Hippocampal formation (tissue), 2 donors: ENCODE measurements at regions not wholly inside any gene's neighbourhood (a gene's known extent, or its start where the extent isn't known, plus 50 kb on each side); places are given as distances from the start of the nearest gene placed in this dataset.

ENCODE experiments used
- DNase-seq, 2 donors: peaks; one replicate each; lab custom pipeline; 2025; lab: John Stamatoyannopoulos, UW

DNA sequence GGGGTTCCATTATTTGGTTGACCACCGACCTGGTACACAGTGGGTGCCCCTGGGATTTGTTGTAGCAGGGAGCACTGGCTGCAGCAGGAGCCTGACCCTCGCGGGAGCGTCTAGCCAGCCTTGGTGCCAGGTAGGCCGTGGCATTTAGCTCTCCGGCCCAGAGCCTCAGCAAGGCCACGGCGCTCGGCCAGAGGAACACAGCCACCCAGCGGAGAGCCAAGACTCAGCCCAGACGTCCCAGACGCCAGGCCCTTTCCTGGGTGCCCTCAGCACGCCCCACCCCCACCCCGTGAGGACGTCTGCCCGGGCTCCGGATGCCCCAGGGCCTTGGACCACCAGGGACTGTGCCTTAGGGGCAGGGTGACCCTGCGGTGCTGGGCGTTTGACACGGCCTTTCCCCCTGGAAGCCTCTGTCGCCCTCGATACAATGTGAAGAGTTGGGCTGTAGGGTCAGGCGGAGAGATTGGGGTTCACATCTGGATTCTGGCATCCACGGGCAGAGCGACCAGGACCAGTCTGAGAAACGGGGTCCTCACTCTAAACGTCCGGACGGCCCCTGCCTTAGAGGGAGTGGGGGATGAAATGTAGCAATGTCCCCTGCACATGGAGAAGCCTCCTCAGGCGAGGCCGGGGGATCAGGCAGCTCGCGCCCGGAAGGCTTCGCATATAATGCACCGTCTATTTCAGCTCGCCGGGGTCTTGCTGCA, 99.2 kb upstream of the FGF3 start:
- DNase-seq = no peak

DNA sequence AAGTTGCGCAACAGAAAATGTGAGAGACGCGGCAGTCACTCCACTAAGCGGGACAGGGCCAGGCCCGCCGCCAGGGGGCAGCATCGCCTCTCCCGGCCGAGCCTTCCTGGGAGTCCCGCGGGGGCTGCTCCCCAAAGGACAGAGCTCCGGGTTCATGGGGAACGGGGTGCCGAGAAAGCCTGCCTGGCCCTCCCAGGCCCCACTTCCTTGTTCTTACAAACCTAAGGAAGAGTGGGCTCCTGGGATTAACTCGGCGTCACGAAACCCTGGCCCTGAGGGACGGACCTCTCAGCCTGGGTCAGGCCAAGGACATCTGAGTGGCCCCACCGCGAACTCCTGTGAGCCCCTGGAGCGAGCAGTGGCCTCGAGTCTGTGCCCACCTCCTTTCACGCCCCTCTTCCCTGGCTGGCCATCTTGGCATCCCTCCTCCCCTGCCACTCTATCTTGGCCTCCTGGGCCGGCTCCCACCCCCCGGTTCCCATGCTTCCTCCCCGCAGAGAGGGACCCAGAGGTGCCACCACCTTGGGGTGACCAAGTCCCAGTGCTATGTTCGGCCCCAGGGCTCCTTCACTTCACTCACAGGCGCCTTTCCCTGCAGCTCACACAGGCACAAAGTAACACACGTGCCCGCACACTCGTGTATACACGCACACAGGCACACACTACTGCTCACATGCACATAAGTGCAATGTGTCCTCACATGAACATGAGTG, 99.9 kb upstream of the FGF3 start:
- DNase-seq = peak; percentile 11 to 36

DNA sequence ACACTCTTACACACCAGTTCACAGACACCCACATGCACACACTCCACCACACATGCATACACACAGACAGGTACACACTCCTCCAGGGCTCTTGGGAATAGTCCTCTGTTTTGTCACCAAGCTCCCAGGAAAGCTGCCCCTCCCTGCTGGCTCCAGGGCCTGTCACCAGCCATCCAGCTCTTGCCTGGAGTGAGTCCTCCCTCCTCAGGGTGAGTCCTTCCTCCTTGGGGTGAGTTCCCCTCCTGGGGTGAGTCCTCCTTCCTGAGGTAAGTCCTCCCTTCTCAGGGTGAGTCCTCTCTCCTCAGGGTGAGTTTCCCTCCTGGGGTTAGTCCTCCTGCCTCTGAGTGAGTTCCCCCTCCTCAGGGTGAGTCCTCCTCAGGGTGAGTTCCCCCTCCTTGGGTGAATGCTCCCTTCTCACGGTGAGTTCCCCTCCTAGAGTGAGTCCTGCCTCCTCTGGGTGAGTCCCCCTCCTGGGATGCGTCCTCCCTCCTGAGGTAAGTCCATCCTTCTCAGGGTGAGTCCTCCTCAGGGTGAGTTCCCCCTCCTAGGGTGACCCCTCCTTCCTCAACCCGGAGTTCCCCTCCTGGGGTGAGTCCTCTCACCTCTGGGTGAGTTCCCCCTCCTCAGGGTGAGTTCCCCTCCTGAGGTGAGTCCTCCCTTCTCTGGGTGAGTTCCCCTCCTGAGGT, 100.6 kb upstream of the FGF3 start:
- DNase-seq = no peak

DNA sequence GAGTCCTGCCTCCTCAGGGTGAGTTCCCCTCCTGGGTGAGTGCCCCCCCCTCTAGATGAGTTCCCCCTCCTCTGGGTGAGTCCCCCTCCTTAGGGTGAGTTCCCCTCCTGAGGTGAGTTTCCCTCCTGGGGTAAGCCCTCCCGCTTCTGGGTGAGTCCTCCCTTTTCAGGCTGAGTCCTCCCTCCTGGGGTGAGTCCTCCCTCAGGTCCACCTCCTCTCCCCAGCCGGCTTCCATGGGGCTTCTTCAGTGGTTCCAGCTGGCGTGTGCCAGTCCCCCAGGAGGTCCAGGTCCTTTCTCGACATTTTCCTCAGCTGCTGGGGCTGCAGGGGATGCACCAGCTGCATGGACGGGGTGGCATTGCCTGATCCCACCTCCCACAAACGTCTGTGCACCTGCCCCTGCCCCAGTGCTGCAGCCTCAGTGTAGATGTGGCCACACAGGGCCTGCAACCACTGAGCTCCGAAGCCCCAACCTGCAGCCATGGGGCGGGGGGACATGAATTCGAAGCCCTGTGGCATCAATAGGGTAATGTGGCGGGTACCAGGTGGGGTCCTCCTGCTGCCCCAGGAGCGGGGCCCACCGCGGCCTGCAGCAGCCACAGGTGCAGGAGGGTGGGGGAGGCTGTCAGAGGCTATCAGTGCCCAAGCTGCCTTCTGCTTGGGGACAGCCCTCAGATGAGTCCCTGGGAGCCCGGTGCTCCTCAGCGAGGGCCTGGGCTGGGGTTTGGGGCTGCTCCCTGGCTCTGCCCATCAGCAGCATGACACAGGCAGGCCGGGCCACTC, 101.3 kb upstream of the FGF3 start:
- DNase-seq = no peak

DNA sequence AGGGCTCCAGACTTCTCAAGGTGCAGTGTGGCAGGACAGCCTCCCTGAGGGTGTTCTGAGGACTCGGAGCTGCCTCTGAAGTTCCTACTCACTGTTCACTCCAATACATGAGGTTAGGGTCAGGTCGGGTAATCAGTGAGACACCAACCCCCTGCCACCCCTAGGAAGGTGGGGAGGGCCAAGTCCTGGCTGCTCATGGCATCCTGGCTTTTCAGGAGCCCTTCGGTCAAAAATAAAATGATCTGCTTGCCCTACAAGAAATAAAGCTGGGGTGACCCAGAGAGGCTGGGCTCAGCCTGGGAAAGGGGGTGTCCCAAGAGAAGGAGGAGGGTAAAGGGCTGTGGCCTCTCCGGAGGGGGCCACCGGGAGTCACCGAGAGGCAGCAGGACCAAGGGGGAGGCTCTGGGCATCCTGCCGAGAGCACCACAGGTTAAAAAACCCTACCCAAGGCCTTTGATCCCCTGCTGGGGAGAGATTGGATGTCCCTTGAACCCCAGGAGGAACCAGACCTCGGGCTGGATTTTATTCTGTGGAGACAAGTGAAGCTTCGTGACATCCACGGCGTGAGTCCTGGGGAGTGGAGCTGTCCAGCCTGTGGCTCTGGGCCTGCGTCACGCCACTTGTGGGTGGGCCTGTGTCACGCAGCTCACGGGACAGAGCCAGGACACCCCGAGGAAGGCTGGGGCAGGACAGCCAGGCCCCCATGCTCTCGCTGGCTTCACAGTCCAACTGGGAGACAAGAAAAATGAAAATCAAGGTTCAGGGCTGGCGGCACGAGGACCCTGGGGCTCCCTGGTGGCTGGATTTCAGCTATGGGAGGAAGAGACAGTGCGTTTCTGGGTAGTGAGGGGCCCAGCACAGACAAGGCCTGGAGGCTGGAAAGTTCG, 102.2 kb upstream of the FGF3 start:
- DNase-seq = no peak

DNA sequence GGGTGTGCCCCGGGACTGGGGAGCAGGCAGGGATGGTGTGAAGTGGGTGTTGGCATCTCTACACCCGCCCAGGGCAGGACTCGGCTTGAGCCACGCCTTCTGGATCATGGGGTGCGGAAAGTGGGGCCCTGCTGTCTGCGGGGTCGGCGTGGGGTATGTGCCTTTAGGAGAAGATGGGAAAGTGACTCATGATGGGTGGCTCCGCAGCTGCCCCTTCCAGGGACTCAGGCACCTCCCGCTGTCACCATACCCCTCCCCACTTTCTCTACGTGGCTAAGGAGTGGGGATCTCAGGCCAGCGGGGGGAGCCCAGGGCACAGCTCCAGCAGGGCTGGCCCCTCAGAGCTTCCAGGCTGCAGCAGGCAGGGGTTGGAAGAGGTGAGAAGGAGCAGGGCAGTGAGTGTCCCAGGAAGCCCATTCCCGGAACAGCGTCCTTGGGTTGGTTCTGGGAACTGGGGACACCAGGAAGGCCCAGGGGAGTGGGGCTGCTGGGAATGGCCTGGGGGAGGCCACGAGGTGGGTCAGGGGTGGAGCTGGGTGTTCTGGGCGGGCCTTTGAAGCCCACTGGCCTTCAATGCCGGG, 102.9 kb upstream of the FGF3 start:
- DNase-seq = no peak

DNA sequence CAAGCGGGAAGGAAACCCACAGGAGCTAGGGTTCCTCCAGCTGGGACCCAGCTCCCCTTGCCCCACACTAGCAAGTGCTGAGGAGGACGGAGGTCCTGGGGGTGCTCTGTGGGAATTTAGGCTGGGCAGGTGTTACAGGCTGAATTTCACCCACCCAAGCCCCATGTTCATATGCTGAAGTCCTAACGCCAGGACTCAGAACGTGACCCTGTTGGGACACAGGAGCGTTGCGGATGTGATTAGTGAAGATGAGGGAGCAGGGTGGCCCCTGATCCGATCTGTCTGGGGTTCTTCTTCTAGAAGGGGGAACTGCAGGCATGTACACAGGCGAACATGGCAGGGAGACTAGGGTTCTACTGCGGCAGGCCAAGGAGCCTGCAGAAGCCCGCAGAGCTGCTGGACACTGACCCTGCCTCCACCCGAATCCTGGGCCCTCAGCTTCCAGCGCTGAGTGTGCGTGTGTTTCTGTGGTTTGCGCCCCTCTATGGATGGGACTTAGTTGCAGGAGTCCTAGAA, 103.4 kb upstream of the FGF3 start:
- DNase-seq = no peak

DNA sequence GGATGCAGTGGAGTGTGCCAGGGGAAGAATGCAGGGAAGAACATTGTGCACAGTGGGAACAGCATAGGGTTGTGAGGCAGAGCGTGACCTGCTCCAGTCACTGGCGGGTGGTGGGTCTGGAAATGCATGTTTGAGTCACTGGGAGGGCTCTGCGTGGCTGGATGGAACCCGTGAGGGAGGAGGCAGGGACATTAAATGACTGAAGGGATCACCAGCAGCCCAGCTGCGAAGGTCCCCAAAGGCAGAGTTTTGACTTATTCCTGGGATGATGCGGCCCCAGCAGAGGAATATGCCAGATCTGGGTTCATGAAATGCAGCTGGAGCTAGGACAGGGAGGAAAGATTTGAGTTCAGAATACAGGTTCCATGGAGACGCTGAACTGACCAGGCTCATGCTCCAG, 104.0 kb upstream of the FGF3 start:
- no peak for DNase-seq

DNA sequence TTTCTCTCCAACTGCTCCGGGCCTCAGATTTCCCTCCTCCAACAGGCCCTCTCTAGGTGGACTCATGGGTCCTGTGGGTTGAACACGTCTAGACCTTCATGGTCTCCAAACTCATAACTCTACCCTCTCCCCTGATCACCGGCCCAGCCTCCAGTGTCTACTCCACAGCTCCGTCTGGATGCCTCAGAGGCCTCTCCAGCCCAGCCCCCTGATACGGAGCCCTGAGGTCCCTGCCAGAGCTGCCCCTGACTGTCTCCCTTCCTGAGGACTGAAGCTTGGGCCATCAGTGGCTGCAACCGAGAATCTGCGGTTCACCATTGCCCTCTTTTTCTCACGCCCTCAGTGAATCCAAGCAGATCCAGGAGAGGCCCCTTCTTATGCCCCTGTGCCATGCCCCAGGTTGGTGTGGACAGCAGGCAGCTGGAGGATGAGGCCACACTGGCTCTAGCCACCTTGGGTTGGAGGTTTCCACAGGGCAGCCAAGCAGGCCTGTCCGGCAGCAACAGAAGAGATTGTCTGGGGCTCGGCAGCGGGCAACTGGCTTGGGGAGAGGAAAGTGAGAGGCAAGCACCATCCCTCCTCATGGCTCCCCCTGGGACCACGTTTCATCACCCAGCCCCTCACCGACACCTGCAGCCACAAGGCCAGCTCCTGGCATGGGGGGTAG, 104.6 kb upstream of the FGF3 start:
- DNase-seq = no peak

DNA sequence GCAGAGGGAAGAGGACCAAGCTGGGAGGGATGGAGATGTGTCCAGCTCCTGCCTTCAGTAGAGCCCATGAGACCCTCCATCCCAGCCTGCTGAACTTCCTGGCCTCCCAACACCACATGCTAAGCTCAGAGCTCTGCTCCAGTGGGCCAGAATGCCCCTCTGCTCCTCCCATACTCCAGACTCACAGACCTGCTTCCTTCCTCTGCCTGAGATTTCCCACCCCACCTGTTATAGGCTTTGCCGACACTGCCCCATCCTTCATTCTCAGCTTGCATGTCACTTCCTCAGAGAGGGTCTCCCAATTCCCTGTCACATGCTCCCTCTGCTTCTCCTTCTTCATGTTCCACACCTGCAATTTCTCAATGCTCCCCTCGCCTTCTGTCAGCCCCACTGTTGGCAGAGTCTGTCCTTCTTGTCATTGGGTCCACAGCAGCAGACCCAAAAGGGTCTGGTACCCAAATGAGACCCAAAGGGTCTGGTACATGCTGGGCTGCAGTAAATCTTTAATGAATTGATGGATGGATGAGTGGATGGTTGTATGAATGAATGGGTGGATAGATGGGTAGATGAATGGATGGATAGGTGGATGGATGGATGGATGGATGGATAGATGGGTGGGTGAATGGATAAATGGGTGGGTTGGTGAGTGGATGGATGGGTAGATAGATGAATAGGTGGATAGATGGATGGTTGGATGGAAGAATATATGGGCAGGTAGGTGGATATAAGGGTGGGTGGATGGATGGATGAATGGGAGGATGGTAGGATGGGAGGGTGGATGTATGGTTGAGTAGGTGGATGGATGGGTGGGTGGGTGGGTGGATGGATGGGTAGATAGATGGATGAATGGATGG, 105.3 kb upstream of the FGF3 start:
- no peak for DNase-seq

DNA sequence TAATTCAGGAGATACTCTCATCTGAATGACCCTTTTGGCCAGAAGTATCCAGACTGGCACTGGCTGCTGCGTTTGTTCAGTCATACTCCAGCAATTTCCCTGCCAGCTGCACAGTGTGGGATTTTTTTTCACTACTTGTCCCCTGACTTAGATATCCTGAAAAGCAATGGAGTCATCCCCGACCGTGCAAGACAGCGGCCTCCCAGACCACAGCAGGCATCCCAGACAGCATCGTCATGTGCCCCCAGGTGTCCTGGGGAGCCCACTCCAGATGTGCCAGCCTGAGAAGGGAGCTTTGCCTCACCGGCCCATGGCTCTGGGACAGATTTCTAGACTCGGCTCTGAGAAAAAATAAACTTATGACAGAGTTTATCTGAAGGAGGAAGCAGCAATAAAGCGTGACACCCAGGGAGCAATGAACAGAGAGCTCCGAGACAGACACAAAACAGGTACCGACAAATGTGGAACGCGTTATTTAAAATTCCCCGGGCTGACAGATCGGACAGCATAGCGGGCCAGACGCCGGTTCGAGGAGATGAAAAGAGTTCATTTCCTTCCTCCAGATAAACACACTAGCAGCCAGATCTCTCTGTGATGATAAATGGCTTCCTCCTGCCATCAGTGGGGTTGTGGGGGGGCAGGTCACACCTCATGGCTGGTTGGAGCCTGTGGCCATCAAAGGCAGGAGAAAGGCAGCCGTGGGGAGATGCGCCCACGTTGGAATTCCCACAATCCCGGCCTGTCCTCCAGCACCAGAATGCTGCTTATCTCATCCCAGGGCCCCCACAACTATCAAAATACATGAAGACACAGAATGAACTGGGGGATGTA, 106.4 kb upstream of the FGF3 start:
- DNase-seq = no peak

DNA sequence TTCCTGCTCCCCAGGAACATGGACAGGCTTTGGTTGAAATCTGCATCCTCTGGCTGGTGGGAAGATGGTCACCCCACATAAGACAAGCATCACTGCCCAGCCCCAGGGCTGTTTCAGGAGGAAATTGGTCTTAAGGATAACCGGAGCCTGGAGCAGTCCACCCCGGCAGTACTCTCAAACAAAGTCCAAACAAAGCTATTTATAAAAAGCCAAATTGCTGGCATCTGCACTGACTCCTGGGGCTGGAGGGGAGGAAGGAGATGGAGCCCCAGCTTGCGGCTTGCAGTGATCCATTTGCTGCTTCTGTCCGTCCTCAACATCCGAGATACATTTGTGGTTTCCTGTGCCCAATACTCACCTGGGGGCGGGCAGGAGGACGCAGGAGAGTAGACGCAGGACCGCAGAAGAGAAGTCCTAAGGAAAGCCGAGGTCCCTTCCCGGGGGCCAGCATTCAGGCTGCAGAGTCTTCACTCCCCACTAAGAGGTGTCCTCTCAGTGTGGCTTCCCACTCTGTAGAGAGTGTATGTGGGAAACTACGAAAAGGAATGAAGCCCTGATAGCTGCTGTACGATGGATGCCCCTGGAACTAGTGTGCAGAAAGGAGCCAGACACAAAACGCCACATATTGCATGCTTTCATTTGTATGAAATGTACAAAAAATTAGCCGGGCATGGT, 107.3 kb upstream of the FGF3 start:
- DNase-seq = no peak

DNA sequence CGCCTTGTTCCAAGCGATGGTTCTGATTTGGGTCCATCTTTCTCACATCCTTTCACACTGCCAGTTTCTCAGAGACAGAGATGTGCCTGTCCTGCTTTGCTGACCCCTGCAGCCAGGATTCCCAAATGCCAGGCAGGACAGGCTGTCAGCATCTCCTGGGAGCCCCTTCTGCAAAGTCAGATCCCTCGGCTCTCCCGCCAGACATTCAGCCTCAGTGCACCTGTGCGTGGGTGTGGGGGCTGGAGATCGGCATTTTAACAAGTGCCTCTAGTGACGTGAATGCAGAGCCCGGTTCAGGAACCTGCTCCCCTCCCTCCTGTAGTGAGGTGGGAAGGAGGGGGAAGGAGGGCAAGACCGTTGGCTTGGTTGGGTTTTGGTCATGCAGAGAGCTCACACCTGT, 108.9 kb upstream of the FGF3 start:
- no peak for DNase-seq

DNA sequence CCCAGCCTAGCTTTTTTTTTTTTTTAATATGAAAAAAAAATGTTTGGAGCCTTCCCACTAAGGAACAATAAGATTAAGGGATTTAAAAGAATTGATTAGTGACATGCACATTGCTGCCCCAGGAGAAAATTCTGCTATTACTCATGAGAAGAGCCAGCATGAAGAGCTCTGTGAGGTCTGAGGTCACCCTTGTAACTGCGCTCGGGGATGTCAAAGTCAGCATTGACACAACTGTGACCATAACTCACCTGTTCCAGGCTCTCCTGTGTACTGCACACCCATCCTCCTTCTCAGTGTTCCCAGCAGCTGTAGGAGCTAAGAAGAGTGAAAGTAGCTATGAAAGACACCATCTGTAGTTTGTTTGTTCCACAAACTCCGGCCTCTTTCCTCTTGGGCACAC, 109.8 kb upstream of the FGF3 start:
- no peak for DNase-seq

DNA sequence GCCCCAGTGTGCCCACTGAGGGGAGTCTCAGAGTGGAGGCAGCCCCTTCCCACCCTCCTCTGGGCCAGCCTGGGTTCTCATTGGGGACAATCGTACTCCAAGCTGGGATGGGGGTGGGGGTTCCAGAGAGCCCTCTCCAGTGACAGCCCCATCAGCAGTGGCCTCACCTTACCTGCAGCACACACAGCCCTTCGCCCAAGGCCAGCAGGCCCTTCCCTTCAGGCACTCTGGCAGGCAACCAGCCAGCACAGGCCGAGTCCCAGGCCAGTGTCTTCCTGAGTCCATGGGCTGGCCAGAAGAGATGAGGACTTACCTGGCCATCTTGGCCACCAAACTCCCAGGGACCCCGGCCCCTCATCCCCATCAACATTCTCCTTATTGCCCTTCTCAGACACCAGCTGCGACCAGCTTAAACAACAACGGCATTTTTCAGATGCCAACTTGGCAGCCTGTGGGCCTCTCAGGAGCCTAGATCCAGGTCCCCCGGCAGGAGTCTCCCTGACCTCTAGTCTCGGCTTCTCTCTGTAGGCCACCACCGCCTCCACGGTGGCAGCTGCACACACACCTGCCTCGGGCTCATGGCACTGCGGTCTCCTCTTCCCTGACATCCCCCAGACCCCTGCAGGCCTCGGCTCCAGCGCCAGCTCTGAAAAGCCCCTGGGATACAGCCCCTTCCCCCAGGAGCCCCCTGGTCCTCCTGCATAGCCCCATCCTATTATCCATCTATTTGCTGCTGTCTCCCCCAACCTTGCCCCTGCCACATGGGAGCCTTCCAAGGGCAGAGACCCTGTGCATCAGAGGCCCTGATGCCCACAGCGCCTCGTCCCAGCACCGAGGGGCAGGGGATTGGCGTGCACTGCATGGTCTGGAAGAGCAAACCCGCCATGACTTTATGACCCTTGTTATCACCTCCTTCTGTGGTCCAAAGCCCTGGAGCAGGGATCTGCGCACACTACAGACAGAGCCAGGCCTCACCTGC, 111.2 kb upstream of the FGF3 start:
- DNase-seq = no peak

DNA sequence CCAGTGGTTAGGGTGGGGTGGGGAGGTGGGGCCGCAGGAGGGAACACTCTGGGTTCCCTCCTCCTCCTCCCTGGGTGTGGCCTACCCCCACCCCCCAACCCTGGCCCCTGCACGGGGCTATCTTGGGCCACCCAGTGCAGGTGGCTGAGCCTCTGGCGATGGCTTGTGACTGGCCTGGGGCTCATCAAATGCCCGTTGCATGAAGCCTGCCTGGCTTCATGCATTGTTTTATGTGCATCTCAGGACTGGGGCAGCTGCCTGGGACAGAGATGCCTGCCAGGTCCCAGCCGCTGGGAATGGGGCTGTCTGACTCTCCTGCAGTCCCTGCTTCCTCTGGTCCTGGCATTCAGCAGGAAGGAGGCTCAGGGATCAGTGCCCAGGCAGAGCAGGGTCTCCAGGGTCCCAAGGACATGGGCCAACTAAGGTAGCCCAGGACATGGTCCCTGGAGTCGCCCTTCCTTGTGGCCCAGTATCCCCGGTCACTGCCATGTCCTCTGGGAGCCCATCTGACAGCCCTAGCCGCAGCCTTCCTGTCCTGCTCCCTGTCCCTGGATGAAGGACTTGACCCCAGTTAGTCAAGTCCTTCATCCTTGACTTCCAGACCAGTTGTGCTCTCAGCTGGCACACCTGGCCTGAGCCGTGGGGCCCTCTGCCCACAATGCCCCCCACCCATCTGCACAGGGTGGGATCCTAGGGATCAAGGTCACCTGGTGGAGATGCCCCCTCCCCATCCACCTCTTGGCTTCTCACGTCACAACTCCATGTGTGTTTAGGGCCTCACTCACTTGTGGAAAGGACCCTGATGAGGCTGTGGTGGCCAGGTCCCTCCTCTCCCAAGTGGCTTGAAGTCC, 112.1 kb upstream of the FGF3 start:
- no peak for DNase-seq
